Smooth muscle cell of the brain vasculature (primary cell): ENCODE measurements at regions not wholly inside any gene's neighbourhood (a gene's known extent, or its start where the extent isn't known, plus 50 kb on each side); places are given as distances from the start of the nearest gene placed in this dataset.
A peak's percentile ranks its signal among the peaks of the same experiment; 100 is the strongest.
"Not testable (repeated sequence)": the region's sequence is repeated elsewhere in the genome, so short reads cannot be mapped to it uniquely, and the experiment has no call there.

Experiments used
- DNase-seq: peaks from one replicate; pipeline ENCODE4 v3.0.0-alpha.2; 2012; ENCODE audit warnings: low read depth, low spot score

DNA sequence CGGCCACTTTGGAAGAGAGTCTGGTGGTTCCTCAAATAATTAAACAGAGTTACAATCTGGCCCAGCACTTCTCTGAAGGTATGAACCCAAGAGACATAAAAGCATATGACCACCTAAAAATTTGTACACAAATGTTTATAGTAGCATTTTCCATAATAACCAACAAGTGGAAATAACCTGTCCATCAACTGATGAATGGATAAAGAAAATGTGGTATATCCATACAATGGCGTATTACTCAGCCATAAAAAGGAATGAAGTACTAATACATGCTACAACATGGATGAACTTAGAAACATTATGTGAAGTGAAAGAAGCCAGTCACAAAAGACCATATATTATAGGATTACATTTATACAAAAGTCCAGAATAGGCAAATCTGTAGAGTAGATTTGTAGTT is 76.0 kb upstream of the RGPD5 start:
- no peak for DNase-seq

DNA sequence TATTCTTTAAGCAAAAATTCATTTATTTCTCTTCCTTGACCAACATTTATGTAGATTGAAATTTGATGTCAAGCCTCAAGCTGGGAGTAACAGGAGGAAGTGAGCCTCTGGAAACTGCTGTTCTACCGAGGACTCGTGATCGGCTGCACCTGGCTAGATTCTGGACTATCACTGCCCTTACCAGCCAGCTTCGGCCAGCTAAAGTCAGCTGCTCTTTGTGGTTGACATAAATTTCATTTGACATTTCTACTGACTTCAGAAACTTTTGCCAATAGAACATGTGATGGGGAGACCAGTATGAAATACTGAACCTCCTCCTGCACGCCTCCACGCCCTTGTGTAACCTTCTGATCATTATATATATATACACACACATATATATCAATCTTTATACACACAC is 74.2 kb upstream of the RGPD5 start:
- DNase-seq = no peak

DNA sequence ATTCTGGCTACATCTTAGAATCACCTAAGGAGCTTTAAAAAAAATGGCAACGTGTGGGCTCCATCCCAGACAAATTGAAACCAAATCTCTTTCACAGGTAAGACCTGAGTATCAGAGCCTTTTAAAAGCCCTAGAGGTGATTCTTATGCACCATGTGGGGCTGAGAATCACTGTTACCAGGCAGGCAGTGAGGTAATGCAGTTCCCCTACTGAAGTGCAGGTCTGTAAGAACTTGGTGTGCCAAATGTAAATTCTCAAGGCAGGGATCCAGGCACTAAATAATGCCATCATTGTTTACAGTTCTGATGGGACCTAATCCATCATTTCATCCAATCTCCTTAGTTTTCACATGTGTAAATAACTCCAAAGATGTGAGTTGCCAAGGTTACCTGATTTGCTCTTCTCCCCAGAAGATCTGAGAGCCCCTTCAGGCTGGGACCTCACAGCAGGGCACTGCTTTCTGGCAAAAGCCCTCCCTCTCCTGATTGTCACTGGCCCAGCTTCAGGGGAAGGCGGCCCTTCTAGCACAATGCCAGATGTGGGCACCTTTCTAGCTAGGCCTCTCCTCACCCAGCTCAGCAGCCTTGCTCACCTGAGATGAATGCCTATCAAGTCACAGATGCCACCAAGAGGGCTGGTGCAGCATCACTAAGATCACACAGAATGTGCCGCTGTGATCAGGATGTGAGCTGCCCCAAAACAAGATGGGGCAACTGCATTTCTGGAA is 73.6 kb upstream of the RGPD5 start:
- no peak for DNase-seq

DNA sequence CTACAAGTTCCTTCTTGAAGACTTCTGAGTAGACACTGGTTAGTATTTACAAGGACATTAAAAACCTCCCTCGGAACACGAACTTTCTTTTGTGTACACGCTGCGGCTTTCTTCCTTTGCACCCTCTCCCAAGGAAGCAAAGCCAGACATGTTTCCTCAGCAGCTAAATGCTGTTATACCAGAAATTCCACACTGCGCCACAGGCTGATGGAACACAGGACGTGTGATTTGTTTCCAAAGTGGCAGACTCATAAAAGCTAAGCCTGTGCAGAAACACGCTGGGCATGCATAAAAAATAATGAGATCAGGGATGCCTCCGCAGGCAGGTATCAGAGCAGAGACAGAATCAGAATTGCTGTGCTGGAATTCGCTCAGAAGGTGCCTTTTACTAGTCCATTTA is 73.0 kb upstream of the RGPD5 start:
- DNase-seq = no peak

DNA sequence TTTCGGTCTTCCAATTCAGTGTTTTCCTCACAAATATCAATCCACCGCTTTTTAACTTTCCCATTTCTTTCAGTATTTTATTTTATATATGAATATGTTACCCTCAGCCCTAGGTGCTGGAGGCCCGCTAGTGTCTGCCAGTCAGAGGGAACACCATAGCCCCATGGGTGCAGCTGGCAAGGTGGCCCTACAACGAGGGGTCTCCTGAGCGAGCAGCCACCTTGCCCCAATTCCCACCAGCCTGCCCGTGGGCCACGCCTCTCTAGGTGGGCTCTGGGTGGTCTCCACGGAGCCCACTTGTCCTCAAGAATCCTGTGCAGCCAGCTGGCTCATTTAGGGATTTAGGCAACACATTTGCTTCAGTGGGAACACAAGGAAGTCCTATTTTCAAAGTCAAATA is 72.5 kb upstream of the RGPD5 start:
- no peak for DNase-seq

DNA sequence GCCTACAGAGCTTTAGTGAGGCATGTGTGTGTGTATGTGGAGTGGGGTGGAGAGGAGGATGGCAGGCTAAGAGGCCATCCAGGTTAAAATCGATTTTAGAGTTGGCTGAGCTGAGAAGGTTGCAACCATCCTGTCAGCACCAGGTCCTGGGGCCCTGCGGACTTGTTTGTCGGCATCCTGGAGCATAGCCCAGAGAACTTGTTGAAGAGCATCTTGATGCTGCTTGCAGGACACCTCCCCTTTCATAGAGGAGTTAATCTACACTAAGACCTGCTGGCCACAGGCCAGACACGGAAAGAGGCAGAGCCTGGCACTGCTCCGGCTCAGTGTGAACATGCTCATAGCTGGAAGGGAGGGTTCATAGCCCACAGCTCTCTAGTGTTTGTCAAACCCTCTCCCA is 72.1 kb upstream of the RGPD5 start:
- DNase-seq = no peak

DNA sequence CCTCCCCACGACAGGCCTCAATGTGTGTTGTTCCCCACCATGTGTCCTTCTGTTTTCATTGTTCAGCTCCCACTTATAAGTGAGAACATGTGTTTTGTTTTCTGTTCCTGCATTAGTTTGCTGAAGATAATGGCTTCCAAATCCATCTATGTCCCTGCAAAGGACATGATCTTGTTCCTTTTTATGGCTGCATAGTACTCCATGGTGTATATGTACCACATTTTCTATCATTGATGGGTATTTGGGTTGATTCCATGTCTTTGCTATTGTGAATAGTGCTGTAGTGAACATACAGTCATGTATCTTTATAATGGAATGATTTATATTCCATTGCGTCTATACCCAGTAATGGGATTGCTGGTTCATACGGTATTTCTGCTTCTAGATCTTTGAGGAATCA is 71.5 kb upstream of the RGPD5 start:
- DNase-seq = not testable (repeated sequence)

DNA sequence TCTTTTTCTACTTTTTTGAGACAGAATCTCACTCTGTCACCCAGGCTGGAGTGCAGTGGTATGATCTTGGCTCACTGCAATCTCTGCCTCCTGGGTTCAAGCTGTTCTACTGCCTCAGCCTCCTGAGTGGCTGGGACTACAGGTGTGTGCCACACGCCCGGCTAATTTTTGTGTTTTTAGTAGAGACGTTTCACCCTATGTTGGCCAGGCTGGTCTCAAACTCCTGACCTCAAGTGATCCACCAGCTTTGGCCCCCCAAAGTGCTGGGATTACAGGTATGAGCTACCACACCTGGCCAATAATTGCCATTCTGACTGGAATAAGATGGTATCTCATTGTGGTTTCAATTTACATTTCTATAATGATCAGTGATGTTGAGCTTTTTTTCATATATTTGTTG is 71.0 kb upstream of the RGPD5 start:
- not testable (repeated sequence) for DNase-seq

DNA sequence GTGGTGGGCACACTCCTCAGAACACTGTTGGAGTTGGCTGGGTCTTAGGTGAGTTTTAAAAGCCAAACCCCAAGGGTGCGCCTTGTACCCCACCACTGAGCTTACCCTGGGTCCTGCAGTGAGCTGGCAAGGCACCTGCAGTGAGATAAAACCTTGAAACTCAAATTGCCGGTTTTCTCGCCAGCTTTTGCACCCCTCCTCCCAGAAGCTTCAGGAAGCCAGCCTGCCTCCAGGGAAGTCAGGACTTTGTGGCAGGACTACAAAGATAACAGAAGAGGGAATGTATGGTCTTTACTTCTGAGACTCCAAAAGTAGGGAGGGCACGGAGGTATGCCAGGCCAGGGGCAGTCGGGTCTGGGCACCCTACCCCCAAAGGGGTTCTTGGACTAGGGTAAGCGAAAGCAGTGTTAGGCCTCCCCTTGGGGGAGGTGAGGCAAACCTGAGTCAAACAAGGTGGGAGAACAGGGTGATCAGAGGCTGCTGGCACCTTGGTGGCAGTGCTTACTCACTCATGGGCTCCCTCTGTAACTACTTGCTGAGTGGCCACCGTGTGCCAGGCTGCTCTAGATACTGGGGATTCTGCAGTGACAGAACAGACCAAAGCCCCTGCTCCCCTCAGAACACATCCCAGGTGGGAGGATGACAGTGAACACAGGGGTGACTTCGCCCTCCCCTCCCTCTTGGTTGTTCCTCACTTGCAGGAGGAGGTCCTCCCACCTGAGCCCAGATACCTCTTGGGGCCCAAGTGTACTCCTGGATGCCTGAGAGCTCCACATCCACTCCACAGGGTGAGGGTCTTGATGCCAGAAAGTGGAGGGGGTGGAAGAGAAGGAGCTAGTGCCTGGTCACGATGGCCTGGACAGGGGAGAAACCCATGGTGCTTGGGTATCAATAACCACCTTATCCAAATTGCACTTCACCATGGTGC is 69.3 kb upstream of the RGPD5 start:
- DNase-seq = no peak

DNA sequence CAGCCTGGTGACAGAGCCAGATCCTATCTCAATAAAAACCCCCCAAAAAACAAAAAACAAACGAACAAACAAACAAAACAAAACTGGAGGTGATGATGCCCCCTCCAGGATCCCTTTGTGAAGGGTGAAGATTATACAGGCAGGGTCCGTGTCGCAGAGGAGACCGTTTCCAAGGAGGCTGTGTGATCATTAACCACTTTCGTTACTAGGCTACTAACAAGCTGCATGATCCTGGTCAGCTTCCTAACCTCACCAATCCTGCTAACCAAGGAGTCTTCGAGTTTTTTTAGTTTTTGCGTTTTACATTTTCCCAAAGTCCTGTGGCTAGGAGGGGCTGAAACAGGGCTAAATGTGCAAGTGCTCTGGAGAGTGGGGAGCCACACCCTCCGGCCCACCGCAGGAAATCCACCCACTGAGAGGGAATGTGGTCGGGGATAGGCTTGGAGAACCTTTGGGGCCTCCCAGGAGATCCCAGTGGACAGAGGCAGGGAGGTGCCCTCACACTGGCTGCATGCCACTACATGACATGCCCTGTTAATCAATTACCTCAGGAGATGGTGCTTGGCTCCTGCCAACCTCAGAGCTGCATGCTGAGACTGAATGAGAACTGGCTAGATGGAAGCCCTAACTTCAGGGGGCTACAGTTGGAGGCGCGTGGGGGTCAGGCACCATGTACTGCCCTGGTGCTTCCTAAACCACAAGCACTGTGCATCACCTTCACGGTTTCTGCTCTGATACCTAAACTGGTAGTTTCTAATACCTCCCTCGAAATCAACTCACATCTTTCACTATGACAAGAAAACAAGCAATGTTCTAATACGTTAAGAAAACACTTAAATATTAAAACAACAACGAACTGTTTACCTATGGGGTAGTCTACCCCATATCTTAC is 67.5 kb upstream of the RGPD5 start:
- no peak for DNase-seq

DNA sequence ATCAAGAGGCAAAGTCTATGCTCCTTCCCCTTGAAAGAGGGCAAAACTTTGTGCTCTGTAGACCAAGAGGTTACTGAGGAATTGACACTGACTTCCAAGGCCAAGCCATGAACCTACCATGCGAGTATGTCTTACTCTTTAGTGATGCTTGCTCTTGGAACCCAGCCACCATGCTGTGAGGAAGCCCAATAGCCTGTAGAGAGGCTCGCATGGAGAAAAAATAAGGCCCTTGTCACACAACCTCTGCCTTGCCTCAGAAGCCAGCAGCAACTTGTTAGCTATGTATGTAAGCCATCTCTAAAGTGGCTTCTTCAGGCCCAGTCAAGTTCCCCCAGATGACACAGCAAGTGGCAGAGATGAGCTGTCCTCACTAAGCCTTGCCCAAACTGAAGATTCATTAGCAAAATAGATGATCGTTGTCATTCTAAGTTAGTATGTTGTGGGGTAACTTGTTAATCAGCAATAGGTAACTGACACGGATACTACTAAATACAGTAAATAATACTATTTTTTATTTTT is 66.1 kb upstream of the RGPD5 start:
- no peak for DNase-seq

DNA sequence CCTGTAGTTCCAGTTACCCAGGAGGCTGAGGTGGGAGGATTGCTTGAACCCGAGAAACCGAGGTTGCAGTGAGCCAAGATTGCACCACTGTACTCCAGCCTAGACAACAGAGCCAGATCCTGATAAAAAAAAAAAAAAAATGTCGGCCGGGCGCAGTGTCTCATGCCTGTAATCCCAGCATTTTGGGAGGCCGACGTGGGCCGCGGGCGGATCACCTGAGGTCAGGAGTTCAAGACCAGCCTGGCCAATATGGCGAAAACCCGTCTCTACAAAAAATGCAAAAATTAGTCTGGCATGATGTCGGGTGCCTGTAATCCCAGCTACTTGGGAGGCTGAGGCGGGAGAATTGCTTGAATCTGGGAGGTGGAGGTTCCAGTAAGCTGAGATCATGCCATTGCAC is 60.4 kb upstream of the RGPD5 start:
- DNase-seq = not testable (repeated sequence)

DNA sequence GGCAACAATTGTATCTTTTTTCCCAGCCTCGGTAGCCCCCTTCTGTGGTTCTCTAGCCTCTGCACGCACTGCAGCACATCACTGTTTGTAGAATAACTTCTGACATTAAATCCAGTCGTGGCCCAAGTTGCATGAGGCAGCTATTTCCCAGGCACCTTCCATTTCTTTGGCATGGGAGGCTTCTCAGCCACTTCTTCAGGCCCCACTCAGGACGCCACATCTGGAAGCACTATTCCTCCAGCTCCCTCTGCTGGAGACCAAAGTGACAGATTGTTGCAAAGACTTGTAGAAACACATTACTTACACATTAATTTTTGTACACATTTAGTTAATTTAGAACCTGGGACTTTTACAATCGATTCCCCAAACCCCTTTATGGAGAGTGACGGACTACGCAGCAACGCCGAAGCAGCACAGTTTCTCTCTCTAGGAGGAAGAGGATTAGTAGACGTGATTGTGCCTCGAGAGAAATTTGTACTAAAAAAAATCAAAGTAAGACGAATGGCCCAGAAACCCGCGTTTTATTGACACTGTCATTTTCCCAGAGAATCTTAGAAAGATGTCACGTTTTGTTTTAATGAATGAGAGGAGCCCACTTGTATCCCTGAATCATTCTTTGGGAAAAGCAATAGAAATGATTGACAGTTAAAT is 57.8 kb upstream of the RGPD5 start:
- DNase-seq = peak; percentile 23
